ENCODE measurements at regions not wholly inside any gene's neighbourhood (a gene's known extent, or its start where the extent isn't known, plus 50 kb on each side); places are given as distances from the start of the nearest gene placed in this dataset.

DNA sequence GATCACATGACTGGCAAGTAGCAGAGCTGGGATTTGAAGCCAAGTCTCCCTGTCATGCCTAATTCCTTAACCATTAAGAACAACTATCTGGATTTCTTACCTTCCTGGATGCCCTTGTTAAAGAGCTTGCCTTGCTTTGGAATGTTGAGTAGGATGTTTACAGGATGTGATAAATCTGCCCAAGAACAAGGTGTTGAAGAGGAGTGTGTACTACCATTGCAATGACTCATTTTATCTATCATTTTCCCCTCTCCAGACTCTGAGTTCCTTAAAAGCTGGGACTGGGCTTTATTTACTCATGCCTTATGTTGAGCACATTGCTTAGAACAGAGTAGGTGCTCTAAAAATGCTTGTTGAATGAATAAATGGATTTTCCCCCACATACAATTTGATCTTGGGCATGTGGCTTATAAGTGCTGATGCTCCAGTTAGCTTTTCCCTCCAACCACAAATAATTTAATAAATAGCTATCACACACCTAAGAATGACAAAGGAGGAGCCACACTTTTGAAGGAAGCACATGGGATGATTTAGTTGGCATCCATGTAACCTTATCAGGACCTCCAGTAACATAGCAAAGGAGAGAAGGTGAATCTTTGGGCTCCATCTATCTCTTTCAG is 268.6 kb upstream of the SESN3 start:
- no peak for TF ChIP-seq CTCF (conservative IDR thresholded peaks at IDR 0.05; ENCODE audit: low read depth, low read length)
- no peak for TF ChIP-seq EZH2 (IDR thresholded peaks at IDR 0.05; ENCODE audit: borderline replicate concordance, low read depth, low read length, poor library complexity, severe bottlenecking)

Data from A673 (cell line).